ENCODE measurements at regions not wholly inside any gene's neighbourhood (a gene's known extent, or its start where the extent isn't known, plus 50 kb on each side); places are given as distances from the start of the nearest gene placed in this dataset.
A peak's percentile ranks its signal among the peaks of the same experiment; 100 is the strongest.
"Not testable (repeated sequence)": the region's sequence is repeated elsewhere in the genome, so short reads cannot be mapped to it uniquely, and the experiment has no call there.

- no peak for DNase-seq
These were observed 955.5 kb upstream of the PRKX start for GRCh38 chrX:4668802-4669536.

- no peak for DNase-seq
These were observed 949.6 kb upstream of the PRKX start for GRCh38 chrX:4663085-4663484.

DNA sequence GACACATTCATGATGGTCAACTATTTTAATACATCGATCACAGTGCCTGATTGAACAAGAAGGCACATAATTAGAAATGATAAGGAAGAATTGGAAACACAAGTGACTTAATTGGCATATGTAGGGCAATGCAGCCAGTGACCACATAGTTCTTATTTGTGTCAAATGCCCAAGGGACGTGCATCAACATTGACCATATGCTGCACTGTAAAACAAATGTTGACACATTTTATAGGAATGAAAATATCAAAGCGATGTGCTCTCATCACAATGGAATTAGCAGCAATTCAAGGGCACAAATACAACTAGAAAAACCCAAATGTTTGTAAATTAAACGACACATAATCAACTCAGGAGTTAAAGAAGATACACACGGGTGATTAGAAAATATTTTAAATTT, 948.3 kb upstream of the PRKX start:
- no peak for DNase-seq

GRCh38 chrX:4656419-4656818, 943.0 kb upstream of the PRKX start:
- no peak for DNase-seq

DNA sequence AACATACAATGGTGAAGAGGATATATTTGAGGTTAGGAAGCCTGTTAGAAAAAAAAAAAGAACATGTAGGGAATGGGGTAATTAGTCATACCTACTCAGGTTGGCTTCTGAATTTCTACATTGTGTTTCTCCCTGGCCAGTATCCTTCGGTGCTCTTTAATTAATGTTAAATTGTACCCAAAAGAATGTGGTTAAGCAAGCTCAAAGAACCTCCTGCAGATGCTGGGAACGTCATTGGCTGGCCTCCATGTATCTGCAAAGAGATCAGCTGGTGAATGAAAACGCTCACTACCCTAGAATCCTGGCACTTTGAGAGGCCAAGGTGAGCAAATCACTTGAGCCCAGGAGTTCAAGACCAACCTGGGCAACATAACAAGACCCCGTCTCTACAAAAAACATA, 942.3 kb upstream of the PRKX start:
- DNase-seq: no peak

- DNase-seq: no peak
These were observed 928.7 kb upstream of the PRKX start for GRCh38 chrX:4642114-4642513.

GRCh38 chrX:4638036-4638435, 924.6 kb upstream of the PRKX start:
- DNase-seq: no peak

GRCh38 chrX:4627414-4627813, 914.0 kb upstream of the PRKX start:
- no peak for DNase-seq

GRCh38 chrX:4622486-4623167, 909.2 kb upstream of the PRKX start:
- DNase-seq: no peak

GRCh38 chrX:4613651-4614050, 900.2 kb upstream of the PRKX start:
- not testable (repeated sequence) for DNase-seq

DNA sequence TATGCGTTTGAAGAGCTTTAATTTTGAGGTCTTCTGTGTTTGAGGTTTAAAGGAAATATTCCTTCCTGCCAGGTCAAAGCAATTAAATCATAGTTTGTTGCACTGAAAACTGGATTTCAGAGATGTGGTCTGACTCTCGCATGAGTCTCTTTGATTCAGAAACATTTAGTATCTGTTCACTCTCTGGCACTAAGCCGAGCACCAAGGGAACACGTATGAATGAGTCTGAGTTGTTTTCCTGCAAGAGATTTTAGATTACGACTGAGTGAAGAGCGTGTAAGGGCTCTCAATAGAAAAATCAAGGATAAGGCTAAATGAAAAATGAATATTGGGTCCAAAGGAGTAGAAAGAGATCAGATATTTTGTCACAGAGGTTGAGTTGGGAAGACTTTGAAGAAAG, 875.4 kb upstream of the PRKX start:
- no peak for DNase-seq

DNA sequence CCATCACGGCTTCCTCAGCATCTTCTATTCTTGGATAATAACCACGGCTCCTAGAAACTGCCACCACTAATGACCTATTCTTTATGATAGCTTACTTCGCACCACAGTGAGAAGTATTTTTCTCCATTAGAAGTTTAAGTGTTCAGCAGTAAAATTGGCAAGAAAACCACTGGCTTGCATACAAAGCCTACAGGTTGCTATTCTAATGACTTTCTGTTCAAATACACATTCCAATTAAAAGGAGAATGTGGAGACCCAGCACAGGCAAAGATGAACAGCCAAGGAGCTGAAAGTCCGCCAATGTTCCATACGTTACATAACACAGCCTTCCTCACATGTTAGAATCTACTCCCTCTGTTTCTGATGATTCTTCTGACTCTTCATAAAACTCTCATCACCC, 875.0 kb upstream of the PRKX start:
- DNase-seq: no peak

- no peak for DNase-seq
These were observed 874.6 kb upstream of the PRKX start for GRCh38 chrX:4588056-4588455.

DNA sequence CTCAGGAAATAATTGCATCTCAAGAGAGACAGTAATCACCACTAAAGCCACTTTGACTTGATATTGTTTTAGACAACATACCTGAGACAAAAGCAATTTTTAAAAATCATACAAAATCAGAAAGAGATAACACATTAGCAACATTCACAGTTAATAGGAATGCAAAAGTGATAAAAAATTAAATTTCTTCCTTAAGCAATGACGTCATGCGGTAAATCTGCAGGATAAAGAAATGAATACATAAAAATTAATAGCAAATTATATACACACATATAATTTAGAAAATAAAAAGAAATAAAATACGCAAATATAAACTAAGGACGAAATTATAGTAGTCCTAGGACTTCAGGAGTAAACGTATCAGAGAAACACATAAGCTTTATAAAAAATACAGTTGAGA, 866.5 kb upstream of the PRKX start:
- DNase-seq: no peak

DNA sequence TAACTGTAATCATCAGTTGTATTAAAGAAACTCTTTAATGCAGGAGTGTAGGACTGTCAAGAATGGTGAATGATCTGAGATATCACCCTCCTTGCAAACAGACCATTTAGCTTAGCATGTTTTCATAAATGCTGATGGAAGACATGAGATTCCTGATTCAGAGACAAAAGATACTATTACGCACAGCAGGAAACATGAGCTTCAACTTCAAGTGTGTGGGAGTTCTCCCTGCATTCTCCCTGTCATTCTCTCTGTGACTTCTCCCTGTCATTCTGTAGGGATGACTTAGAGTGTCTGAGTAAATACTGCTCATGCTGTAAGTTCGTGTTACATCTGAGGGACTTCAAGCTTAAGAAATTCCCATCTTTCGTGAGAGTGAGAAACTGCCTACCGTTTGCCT, 866.0 kb upstream of the PRKX start:
- no peak for DNase-seq

GRCh38 chrX:4572691-4573090, 859.2 kb upstream of the PRKX start:
- DNase-seq: no peak

- DNase-seq: no peak
These were observed 856.7 kb upstream of the PRKX start for GRCh38 chrX:4570151-4570550.

DNA sequence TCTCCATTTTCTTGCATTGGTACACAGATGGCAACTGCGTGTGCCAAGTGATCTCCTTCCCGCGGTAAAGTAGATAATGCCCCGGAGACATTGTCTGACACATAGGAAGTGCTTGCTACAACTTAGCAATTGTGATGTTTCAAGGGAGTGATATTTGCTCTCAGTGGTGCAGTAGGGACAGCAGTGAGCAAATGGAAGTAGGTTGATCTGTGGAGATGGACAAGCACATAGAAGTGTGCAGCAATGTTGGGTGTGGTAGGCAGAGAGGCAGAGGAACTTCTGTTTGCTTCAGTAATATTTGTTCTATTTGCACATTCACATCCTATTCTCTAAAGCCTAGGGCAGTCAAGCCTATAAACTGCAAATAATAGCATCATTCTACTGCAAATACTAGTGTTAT, 846.7 kb upstream of the PRKX start:
- no peak for DNase-seq

GRCh38 chrX:4550018-4550417, 836.6 kb upstream of the PRKX start:
- no peak for DNase-seq

- DNase-seq: peak; percentile 1 to 3
These were observed 833.9 kb upstream of the PRKX start for GRCh38 chrX:4547213-4547836.

DNA sequence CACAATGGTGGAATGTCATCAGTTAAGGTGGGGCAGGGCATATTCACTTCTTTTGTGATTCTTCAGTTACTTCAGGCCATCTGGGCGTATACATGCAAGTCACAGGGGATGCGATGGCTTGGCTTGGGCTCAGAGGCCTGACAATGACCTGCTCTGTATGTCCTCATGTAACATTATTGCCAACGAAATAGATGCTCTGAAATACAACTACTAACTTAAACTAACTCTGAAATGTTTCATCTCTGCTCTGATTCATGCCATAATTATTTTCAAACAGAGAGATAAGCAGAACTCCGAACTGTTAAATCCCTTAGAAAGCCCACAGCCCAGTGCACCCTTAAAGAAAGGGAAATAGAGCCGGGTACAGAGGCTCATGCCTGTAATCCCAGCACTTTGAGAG, 832.7 kb upstream of the PRKX start:
- not testable (repeated sequence) for DNase-seq

GRCh38 chrX:4528247-4528646, 814.8 kb upstream of the PRKX start:
- DNase-seq: no peak

DNA sequence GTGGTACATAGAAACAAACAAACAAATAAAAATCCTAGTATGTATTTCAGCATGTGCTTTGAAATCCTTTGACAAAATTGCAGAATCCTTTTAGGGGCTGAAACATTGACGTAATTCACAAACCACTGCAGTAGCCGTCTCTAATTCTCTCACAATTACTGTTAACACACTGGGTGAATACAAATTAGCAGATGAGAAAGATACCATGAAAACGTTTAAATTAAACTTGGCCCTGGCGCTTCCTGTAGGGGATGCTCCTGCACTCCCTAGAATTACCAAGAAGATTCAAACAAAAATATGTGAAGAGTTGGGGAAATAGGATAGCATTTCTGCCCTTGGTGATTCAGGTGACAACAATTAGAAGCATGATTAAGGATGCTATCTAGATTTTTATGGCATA, 772.5 kb upstream of the PRKX start:
- no peak for DNase-seq

DNA sequence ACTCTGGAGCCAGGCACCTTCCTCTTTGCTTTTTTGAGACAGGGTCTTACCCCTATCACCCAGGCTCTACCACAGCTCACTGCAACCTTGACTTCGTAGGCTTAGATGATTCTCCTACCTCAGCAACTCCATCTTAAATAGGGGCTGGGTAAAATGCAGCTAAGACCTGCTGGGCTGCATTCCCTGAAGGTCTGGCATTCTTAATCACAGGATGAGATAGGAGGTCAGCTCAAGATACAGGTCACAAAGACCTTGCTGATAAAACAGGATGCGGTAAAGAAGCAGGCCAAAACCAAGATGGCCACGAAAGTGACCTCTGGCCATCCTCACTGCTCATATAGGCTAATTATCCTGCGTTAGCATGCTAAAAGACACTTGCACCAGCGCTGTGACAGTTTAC, 770.8 kb upstream of the PRKX start:
- DNase-seq: no peak
